NOMO-1 treated with DMSO at 0.1 percent for 48 hours (cell line): ENCODE measurements at regions not wholly inside any gene's neighbourhood (a gene's known extent, or its start where the extent isn't known, plus 50 kb on each side); places are given as distances from the start of the nearest gene placed in this dataset.
"Not testable (repeated sequence)": the region's sequence is repeated elsewhere in the genome, so short reads cannot be mapped to it uniquely, and the experiment has no call there.

Experiments
- DNase-seq: peaks from one replicate; lab custom pipeline; 2025; ENCODE audit not compliant: unreplicated experiment; lab: John Stamatoyannopoulos, UW

- no peak for DNase-seq
Measured at GRCh38 chr2:31664949-31665724, 84.4 kb upstream of the SRD5A2 start.

GRCh38 chr2:31660812-31661335, 80.1 kb upstream of the SRD5A2 start:
- DNase-seq = no peak

- no peak for DNase-seq
Measured at GRCh38 chr2:31660165-31660564, 79.4 kb upstream of the SRD5A2 start.

- DNase-seq = no peak
Measured at GRCh38 chr2:31654241-31654640, 73.5 kb upstream of the SRD5A2 start.

GRCh38 chr2:31651736-31652135, 71.0 kb upstream of the SRD5A2 start:
- DNase-seq = no peak

GRCh38 chr2:31651267-31651666, 70.5 kb upstream of the SRD5A2 start:
- DNase-seq = no peak

- DNase-seq = no peak
Measured at GRCh38 chr2:31644551-31644950, 63.8 kb upstream of the SRD5A2 start.

- DNase-seq = no peak
Measured at GRCh38 chr2:31642707-31643106, 62.0 kb upstream of the SRD5A2 start.

- not testable (repeated sequence) for DNase-seq
Measured at GRCh38 chr2:31632201-31632600, 51.5 kb upstream of the SRD5A2 start.
